HG02798 (cell line): ENCODE measurements at regions not wholly inside any gene's neighbourhood (a gene's known extent, or its start where the extent isn't known, plus 50 kb on each side); places are given as distances from the start of the nearest gene placed in this dataset.
A peak's percentile ranks its signal among the peaks of the same experiment; 100 is the strongest.
"Not testable (repeated sequence)": the region's sequence is repeated elsewhere in the genome, so short reads cannot be mapped to it uniquely, and the experiment has no call there.

Source experiments
- ATAC-seq: cut with Tn5 transposase; IDR thresholded peaks from one replicate; pipeline ENCODE4 v1.9.1; 2021; ENCODE audit warnings: mild to moderate bottlenecking; ENCODE audit not compliant: unreplicated experiment, poor library complexity

GRCh38 chr6:112502351-112503090, 155.4 kb downstream of the RFPL4B start:
- ATAC-seq, result no peak

GRCh38 chr6:112503091-112503596, 156.0 kb downstream of the RFPL4B start:
- ATAC-seq, result no peak

GRCh38 chr6:112504621-112505020, 157.5 kb downstream of the RFPL4B start:
- ATAC-seq, result no peak

- no peak for ATAC-seq
Measured at GRCh38 chr6:112511441-112511840, 164.3 kb downstream of the RFPL4B start.

- no peak for ATAC-seq
Measured at GRCh38 chr6:112513175-112513574, 166.0 kb downstream of the RFPL4B start.

- ATAC-seq, result peak; percentile 63
Measured at GRCh38 chr6:112522587-112522986, 175.5 kb downstream of the RFPL4B start.

- no peak for ATAC-seq
Measured at GRCh38 chr6:112524071-112524470, 176.9 kb downstream of the RFPL4B start.

- ATAC-seq, result no peak
Measured at GRCh38 chr6:112525749-112526148, 178.6 kb downstream of the RFPL4B start.

- ATAC-seq, result no peak
Measured at GRCh38 chr6:112526594-112526993, 179.5 kb downstream of the RFPL4B start.

- ATAC-seq, result not testable (repeated sequence)
Measured at GRCh38 chr6:112528306-112528705, 181.2 kb downstream of the RFPL4B start.

GRCh38 chr6:112535816-112536215, 188.7 kb downstream of the RFPL4B start:
- ATAC-seq, result no peak

GRCh38 chr6:112539355-112539754, 192.2 kb downstream of the RFPL4B start:
- ATAC-seq, result no peak

- not testable (repeated sequence) for ATAC-seq
Measured at GRCh38 chr6:112541847-112542246, 194.7 kb downstream of the RFPL4B start.

GRCh38 chr6:112547321-112548085, 200.4 kb downstream of the RFPL4B start:
- not testable (repeated sequence) for ATAC-seq

GRCh38 chr6:112549749-112550148, 202.6 kb downstream of the RFPL4B start:
- ATAC-seq, result no peak

GRCh38 chr6:112557435-112557834, 210.3 kb downstream of the RFPL4B start:
- no peak for ATAC-seq

GRCh38 chr6:112557961-112558360, 210.8 kb downstream of the RFPL4B start:
- ATAC-seq, result no peak

GRCh38 chr6:112560651-112561050, 213.5 kb downstream of the RFPL4B start:
- no peak for ATAC-seq

- ATAC-seq, result no peak
Measured at GRCh38 chr6:112562301-112563231, 215.4 kb downstream of the RFPL4B start.

GRCh38 chr6:112563368-112563767, 216.2 kb downstream of the RFPL4B start:
- no peak for ATAC-seq
